Prostate gland (tissue), 2 donors: ENCODE measurements at regions not wholly inside any gene's neighbourhood (a gene's known extent, or its start where the extent isn't known, plus 50 kb on each side); places are given as distances from the start of the nearest gene placed in this dataset.
"Not testable (repeated sequence)": the region's sequence is repeated elsewhere in the genome, so short reads cannot be mapped to it uniquely, and the experiment has no call there.

ENCODE experiments used
- DNase-seq: peaks from one replicate; pipeline ENCODE4 v3.0.0-alpha.2; 2019; ENCODE audit warnings: low spot score
- H3K27ac ChIP-seq, 2 donors: fragments of 200-600 bp; sonication (generic); 2 replicates each; pipeline ENCODE4 v1.5.1; 2017 to 2019
- H3K27me3 ChIP-seq: fragments of 200-600 bp; sonication (generic); replicated peaks from 2 replicates; pipeline ENCODE4 v1.5.1; 2019; ENCODE audit not compliant: insufficient read depth
- H3K36me3 ChIP-seq, 2 donors: fragments of 200-600 bp; sonication (generic); 1 replicate in 1 of 2; 2 replicates in 1 of 2; pipeline versions ENCODE4 v1.5.1 to v1.8.1; 2017 to 2019
- H3K4me1 ChIP-seq: fragments of 200-600 bp; sonication (generic); replicated peaks from 2 replicates; pipeline ENCODE4 v1.5.1; 2019
- H3K4me3 ChIP-seq, 2 donors: fragments of 200-600 bp; sonication (generic); 2 replicates each; pipeline ENCODE4 v1.5.1; 2017 to 2019
- H3K9me3 ChIP-seq: fragments of 200-600 bp; sonication (generic); 2 replicates; pipeline ENCODE4 v1.5.1; 2017
- CTCF ChIP-seq, 4 experiments: fragments of 200-600 bp in 2 of 4; fragments of 450-650 bp in 2 of 4; sonication (generic) in 2 of 4; IDR thresholded peaks; 1 replicate in 3 of 4; 2 replicates in 1 of 4; pipeline ENCODE4 v1.5.1; 2016 to 2019; ENCODE audit warnings: antibody characterized with exemption in 4 of 4, mild to moderate bottlenecking in 2 of 4, moderate library complexity in 2 of 4
- POLR2A ChIP-seq: fragments of 450-650 bp; IDR thresholded peaks from one replicate; pipeline ENCODE4 v1.6.1; 2016; ENCODE audit warnings: antibody characterized with exemption, mild to moderate bottlenecking
- POLR2AphosphoS5 ChIP-seq: sonication (generic); formaldehyde crosslinking; IDR thresholded peaks from one replicate; pipeline ENCODE4 v1.6.1; 2017; ENCODE audit warnings: antibody characterized with exemption
- WGBS: methylation state at CpG from one replicate; pipeline ENCODE4 v1.1.5; 2018; 5-methylcytosine and 5-hydroxymethylcytosine counted together
- intact Hi-C: fragments of 100-400 bp; cut with DNase I; formaldehyde crosslinking; loops from one replicate; pipeline ENCODE4 v1.14.2; 2022

GRCh38 chrX:40984962-40985361 lies 100.3 kb upstream of the USP9X start:
- H3K36me3 ChIP-seq, result no peaks in the 10 kb centered on the region
- no peak overlapping the region for H3K27ac ChIP-seq
- DNase-seq, result no peak
- WGBS, result 98% methylated on average over 4 of the region's 4 CpGs
- intact Hi-C loops, result no loop called here
- no peaks in the 10 kb centered on the region for H3K27me3 ChIP-seq
- no peak for TF ChIP-seq POLR2AphosphoS5
- TF ChIP-seq POLR2A, result no peak
- TF ChIP-seq CTCF (IDR thresholded peaks at IDR 0.05), result no peak
- H3K4me1 ChIP-seq, result no peaks in the 10 kb centered on the region
- H3K9me3 ChIP-seq, result no peaks in the 10 kb centered on the region
- no peak overlapping the region for H3K4me3 ChIP-seq

GRCh38 chrX:40987413-40987812 lies 97.8 kb upstream of the USP9X start:
- Histone ChIP-seq H3K4me3 (no peak overlapping the region), H3K27me3 (no peaks in the 10 kb centered on the region), H3K9me3 (no peaks in the 10 kb centered on the region), H3K27ac (no peak overlapping the region), H3K4me1 (no peaks in the 10 kb centered on the region), H3K36me3 (no peaks in the 10 kb centered on the region)
- WGBS, result 83% methylated on average over 2 of the region's 2 CpGs
- intact Hi-C loops, result no loop called here
- TF ChIP-seq POLR2A (no peak), CTCF (IDR thresholded peaks at IDR 0.05) (no peak), POLR2AphosphoS5 (no peak)
- no peak for DNase-seq

GRCh38 chrX:40988100-40988499 lies 97.1 kb upstream of the USP9X start:
- no peaks in the 10 kb centered on the region for H3K36me3 ChIP-seq
- TF ChIP-seq POLR2A (no peak), POLR2AphosphoS5 (no peak), CTCF (IDR thresholded peaks at IDR 0.05) (no peak)
- no peak for DNase-seq
- no peak overlapping the region for H3K4me3 ChIP-seq
- H3K4me1 ChIP-seq, result no peaks in the 10 kb centered on the region
- H3K9me3 ChIP-seq, result no peaks in the 10 kb centered on the region
- no peak overlapping the region for H3K27ac ChIP-seq
- intact Hi-C loops, result no loop called here
- no peaks in the 10 kb centered on the region for H3K27me3 ChIP-seq
- 75% methylated on average over 3 of the region's 3 CpGs for WGBS

- intact Hi-C loops, DNase-seq, H3K36me3 ChIP-seq, H3K4me1 ChIP-seq, H3K27me3 ChIP-seq, H3K9me3 ChIP-seq, H3K27ac ChIP-seq, H3K4me3 ChIP-seq: not testable (repeated sequence)
- 100% methylated on average over 2 of the region's 2 CpGs for WGBS
Measured at GRCh38 chrX:40993395-40993794, 91.8 kb upstream of the USP9X start.

- TF ChIP-seq POLR2A (no peak), CTCF (IDR thresholded peaks at IDR 0.05) (no peak), POLR2AphosphoS5 (no peak)
- Histone ChIP-seq H3K27me3 (no peaks in the 10 kb centered on the region), H3K4me3 (no peak overlapping the region), H3K4me1 (no peaks in the 10 kb centered on the region), H3K27ac (no peak overlapping the region), H3K9me3 (no peaks in the 10 kb centered on the region), H3K36me3 (no peaks in the 10 kb centered on the region)
- intact Hi-C loops, result no loop called here
- 12% methylated on average over 3 of the region's 3 CpGs for WGBS
- no peak for DNase-seq
Measured at GRCh38 chrX:40996886-40997530, 88.2 kb upstream of the USP9X start.
